ENCODE measurements at regions not wholly inside any gene's neighbourhood (a gene's known extent, or its start where the extent isn't known, plus 50 kb on each side); places are given as distances from the start of the nearest gene placed in this dataset.

DNA sequence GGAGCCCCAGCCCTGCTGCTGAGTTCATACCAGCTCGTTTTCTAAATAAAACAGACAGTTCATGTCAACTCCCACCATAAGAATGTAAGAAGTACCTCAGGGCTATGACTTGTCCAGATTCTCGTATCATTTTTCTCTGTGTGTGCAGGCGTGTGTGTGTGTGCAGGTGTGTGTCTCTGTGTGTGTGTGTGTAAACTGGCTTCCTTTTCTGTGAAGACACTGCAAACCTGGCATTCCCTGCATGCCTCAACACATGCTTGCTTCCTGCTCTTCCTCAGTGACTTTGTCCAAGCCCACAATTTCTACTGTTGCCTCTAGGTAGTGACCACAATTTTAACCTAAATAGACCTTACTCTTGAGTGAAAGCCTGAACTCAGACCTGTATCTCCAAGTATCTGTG lies 879.0 kb downstream of the SLC4A3 start:
- Histone ChIP-seq H3K4me1 (no peaks in the 10 kb centered on the region), H3K9me3 (no peaks in the 10 kb centered on the region), H3K27me3 (no peaks in the 10 kb centered on the region), H3K36me3 (no peaks in the 10 kb centered on the region), H3K27ac (no peak overlapping the region), H3K4me3 (no peak overlapping the region)
- no peak for TF ChIP-seq POLR2AphosphoS5 (IDR thresholded peaks at IDR 0.05)
- no peak for TF ChIP-seq EP300 (IDR thresholded peaks at IDR 0.05; ENCODE audit: low read depth)
- TF ChIP-seq, protein P1, sequence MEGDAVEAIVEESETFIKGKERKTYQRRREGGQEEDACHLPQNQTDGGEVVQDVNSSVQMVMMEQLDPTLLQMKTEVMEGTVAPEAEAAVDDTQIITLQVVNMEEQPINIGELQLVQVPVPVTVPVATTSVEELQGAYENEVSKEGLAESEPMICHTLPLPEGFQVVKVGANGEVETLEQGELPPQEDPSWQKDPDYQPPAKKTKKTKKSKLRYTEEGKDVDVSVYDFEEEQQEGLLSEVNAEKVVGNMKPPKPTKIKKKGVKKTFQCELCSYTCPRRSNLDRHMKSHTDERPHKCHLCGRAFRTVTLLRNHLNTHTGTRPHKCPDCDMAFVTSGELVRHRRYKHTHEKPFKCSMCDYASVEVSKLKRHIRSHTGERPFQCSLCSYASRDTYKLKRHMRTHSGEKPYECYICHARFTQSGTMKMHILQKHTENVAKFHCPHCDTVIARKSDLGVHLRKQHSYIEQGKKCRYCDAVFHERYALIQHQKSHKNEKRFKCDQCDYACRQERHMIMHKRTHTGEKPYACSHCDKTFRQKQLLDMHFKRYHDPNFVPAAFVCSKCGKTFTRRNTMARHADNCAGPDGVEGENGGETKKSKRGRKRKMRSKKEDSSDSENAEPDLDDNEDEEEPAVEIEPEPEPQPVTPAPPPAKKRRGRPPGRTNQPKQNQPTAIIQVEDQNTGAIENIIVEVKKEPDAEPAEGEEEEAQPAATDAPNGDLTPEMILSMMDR (IDR thresholded peaks at IDR 0.05), result no peak
- TF ChIP-seq POLR2A (IDR thresholded peaks at IDR 0.05), result no peak
- intact Hi-C loops (cut with DNase I; ENCODE audit: low total_unique reads), result no loop called here
- 60 to 74% methylated on average over 1 to 3 of the region's 3 CpGs for WGBS, 2 donors (ENCODE audit: low coverage in 1 of 2)
- DNase-seq, result no peak
- in situ Hi-C loops (cut with MboI; ENCODE audit: low pct_ligation_motif_present in 1 of 4, low pct_unique_long_range_greater_than_20kb in 1 of 4, low sequenced_read_pairs in 3 of 4), result no loop called here

DNA sequence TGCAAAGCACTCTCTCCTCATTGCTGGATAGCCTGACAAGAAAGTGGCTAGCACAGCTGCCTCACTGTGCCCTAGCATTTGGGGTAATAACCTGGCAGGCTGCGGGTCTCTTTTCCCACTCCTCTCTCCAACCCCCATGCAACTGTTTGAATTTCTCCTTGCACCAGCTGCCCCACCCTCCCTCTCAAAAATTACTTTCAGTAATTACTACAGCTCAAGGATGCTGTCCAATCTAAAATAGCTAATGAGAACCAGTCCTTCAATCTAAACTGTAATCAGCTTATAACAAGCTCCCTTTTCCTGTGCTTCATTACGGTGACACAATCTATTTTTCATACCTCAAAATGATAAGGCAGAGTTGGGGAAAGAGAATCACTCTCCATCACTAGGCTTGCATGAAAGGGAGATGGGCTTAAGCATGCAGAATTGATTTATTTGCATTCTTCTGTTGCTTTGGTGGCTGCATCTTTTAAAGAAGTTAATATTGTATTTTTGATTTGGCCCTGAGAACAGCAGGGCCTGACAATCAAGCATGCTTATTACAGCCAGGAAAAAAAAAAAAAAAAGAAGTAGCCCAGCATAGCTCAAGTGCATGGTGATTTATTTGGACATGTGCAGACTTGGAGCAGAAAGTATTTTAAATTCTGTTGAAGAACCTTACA lies 881.8 kb downstream of the SLC4A3 start:
- in situ Hi-C loops (cut with MboI; ENCODE audit: low pct_ligation_motif_present in 1 of 4, low pct_unique_long_range_greater_than_20kb in 1 of 4, low sequenced_read_pairs in 3 of 4), result no loop called here
- H3K36me3 ChIP-seq, result no peaks in the 10 kb centered on the region
- no peak overlapping the region for H3K27ac ChIP-seq
- no peak for DNase-seq
- no peaks in the 10 kb centered on the region for H3K4me1 ChIP-seq
- H3K4me3 ChIP-seq, result no peak overlapping the region
- intact Hi-C loops (cut with DNase I; ENCODE audit: low total_unique reads), result no loop called here
- H3K9me3 ChIP-seq, result no peaks in the 10 kb centered on the region
- H3K27me3 ChIP-seq, result no peaks in the 10 kb centered on the region
- TF ChIP-seq, protein P1 (IDR thresholded peaks at IDR 0.05), result no peak
- TF ChIP-seq POLR2A (IDR thresholded peaks at IDR 0.05) (no peak), POLR2AphosphoS5 (IDR thresholded peaks at IDR 0.05) (no peak), EP300 (IDR thresholded peaks at IDR 0.05; ENCODE audit: low read depth) (no peak)
- 89 to 100% methylated on average over 2 of the region's 2 CpGs for WGBS, 2 donors (ENCODE audit: low coverage in 1 of 2)

DNA sequence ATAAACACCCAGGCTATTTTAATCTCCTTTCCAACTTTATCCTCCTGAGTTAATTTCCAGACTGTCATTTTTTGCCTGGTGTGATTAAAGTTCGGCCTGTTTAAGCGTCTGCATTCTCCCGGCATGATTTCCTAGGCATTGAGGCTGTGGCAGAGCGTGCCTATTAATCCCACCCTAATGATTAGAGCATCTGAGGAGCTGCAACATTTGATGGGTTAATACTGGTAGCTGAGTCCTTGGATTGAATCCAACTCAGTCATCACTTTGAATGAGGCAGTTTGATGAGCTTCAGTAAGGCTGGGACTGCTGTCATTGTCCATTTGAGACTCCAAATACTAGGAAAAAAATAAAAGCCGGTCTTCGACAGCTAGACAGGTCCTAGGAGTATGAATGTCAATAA lies 882.5 kb downstream of the SLC4A3 start:
- DNase-seq, result no peak
- 73 to 79% methylated on average over 2 to 6 of the region's 6 CpGs for WGBS, 2 donors (ENCODE audit: low coverage in 1 of 2)

GRCh38 chr2:220510668-220511067 lies 883.2 kb downstream of the SLC4A3 start:
- TF ChIP-seq POLR2AphosphoS5 (IDR thresholded peaks at IDR 0.05) (no peak), EP300 (IDR thresholded peaks at IDR 0.05; ENCODE audit: low read depth) (no peak), POLR2A (IDR thresholded peaks at IDR 0.05) (no peak)
- TF ChIP-seq, protein P1 (IDR thresholded peaks at IDR 0.05), result no peak
- no peaks in the 10 kb centered on the region for H3K4me1 ChIP-seq
- H3K27ac ChIP-seq, result no peak overlapping the region
- intact Hi-C loops (cut with DNase I; ENCODE audit: low total_unique reads) (no loop called here), in situ Hi-C loops (cut with MboI; ENCODE audit: low pct_ligation_motif_present in 1 of 4, low pct_unique_long_range_greater_than_20kb in 1 of 4, low sequenced_read_pairs in 3 of 4) (no loop called here)
- no peaks in the 10 kb centered on the region for H3K36me3 ChIP-seq
- H3K4me3 ChIP-seq, result no peak overlapping the region
- no peak for DNase-seq
- 85 to 90% methylated on average over 3 of the region's 3 CpGs for WGBS, 2 donors (ENCODE audit: low coverage in 1 of 2)
- H3K27me3 ChIP-seq, result no peaks in the 10 kb centered on the region
- no peaks in the 10 kb centered on the region for H3K9me3 ChIP-seq

More for the DNA sequence above, 882.5 kb downstream of the SLC4A3 start:
- Histone ChIP-seq H3K36me3 (no peaks in the 10 kb centered on the region), H3K27me3 (no peaks in the 10 kb centered on the region), H3K27ac (no peak overlapping the region), H3K4me1 (no peaks in the 10 kb centered on the region), H3K9me3 (no peaks in the 10 kb centered on the region), H3K4me3 (no peak overlapping the region)
- intact Hi-C loops (cut with DNase I; ENCODE audit: low total_unique reads), result no loop called here
- in situ Hi-C loops (cut with MboI; ENCODE audit: low pct_ligation_motif_present in 1 of 4, low pct_unique_long_range_greater_than_20kb in 1 of 4, low sequenced_read_pairs in 3 of 4), result no loop called here
- TF ChIP-seq, protein P1 (IDR thresholded peaks at IDR 0.05), result no peak
- TF ChIP-seq EP300 (IDR thresholded peaks at IDR 0.05; ENCODE audit: low read depth), result no peak
- TF ChIP-seq POLR2A (IDR thresholded peaks at IDR 0.05), result no peak
- no peak for TF ChIP-seq POLR2AphosphoS5 (IDR thresholded peaks at IDR 0.05)

All from transverse colon (tissue), 4 donors.